ENCODE measurements at regions not wholly inside any gene's neighbourhood (a gene's known extent, or its start where the extent isn't known, plus 50 kb on each side); places are given as distances from the start of the nearest gene placed in this dataset.

DNA sequence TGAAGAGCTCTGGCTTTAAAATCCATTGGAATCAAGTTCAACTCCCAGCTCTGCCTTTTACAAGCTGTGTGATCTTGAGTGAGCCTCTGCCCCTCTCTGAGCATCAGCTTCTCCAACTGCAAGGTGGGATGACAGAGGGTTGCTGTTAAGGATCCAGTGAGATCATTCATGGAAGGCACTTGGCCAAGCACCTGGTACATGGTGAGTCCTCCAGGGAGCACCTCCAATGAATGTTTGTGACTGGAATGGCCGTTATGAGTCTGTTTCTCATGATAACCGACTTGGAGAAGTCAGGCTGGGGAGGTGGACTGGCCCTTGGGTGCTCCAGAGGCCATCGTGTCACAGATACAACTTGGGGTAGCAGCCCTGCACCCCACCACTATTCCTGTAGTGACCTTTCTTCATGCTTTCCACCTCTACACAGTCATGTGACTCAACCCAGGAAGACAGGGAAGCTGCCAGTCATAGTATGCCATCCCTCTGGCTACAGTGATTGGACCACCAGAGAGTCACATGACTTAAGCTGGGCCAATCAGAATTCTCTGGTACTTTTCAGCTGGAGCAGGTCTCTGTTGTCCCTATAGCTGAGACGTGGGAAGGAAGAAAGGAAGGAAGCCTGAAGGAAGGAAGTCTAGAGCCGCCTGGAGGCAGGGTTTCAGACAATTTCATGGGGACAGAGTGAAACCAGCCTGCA lies 146.5 kb upstream of the MYL2 start:
- peak; percentile 90 for TF ChIP-seq USF2 (CRISPR knock-in tag; IDR thresholded peaks at IDR 0.05)
- peak; percentile 95 for TF ChIP-seq NFYB (CRISPR knock-in tag; conservative IDR thresholded peaks at IDR 0.05; ENCODE audit: low read depth)
- TF ChIP-seq, protein P1, sequence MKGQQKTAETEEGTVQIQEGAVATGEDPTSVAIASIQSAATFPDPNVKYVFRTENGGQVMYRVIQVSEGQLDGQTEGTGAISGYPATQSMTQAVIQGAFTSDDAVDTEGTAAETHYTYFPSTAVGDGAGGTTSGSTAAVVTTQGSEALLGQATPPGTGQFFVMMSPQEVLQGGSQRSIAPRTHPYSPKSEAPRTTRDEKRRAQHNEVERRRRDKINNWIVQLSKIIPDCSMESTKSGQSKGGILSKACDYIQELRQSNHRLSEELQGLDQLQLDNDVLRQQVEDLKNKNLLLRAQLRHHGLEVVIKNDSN (CRISPR knock-in tag; IDR thresholded peaks at IDR 0.05), result peak; percentile 83
- TF ChIP-seq HMGA2 (CRISPR knock-in tag; IDR thresholded peaks at IDR 0.05), result no peak
- TF ChIP-seq ZNF263 (CRISPR knock-in tag; IDR thresholded peaks at IDR 0.05; ENCODE audit: low read depth), result peak; percentile 75
- peaks cover 23% of the 10 kb centered on the region for H3K4me1 Mint-ChIP-seq
- no peaks in the 10 kb centered on the region for H3K9me3 Mint-ChIP-seq
- no peaks in the 10 kb centered on the region for H3K36me3 Mint-ChIP-seq
- DNase-seq (ENCODE audit: low spot score) (no peak), ATAC-seq (peak; percentile 81)
- CTCF ChIA-PET, result no interaction called here
- 0 out of 2 replicates have a peak overlapping the region, but pooled peaks have one; percentile 4 for H3K27ac Mint-ChIP-seq
- POLR2A ChIA-PET, result no interaction called here
- H3K27me3 Mint-ChIP-seq (ENCODE audit: low read depth), result no peaks in the 10 kb centered on the region
- no peak overlapping the region for H3K4me3 Mint-ChIP-seq

DNA sequence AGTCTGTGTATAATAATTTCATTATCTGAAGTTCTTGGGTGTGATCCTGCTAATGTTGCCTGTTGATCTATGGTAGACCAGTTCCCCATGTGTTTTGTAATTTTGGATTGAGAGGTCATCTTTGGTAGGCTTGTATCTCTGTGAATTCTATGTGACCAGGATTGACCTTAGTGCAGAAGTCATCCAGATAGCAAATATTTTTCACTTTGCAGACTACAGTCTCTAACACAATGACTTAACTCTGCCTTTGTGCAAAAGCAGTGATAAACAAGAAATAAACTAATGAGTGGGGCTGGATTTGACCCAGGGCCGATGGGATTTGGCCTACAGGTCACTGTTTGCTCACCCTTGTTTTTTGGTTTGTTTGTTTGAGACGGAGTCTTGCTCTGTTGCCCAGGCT lies 144.6 kb upstream of the MYL2 start:
- DNase-seq (ENCODE audit: low spot score) (no peak), ATAC-seq (no peak)
- no peak for TF ChIP-seq FOXK1 (CRISPR knock-in tag; IDR thresholded peaks at IDR 0.05)
- no peak for TF ChIP-seq ZNF317 (CRISPR knock-in tag; IDR thresholded peaks at IDR 0.05; ENCODE audit: borderline replicate concordance, low read depth)
- TF ChIP-seq, protein P1 (CRISPR knock-in tag; IDR thresholded peaks at IDR 0.05), result no peak
- TF ChIP-seq TP53 (CRISPR knock-in tag; IDR thresholded peaks at IDR 0.05), result no peak
- CTCF ChIA-PET, result interaction anchor here (1.5 kb wide), 1 partner anchor 34 kb away, joined by 4 read pairs; no protein-coding TSS in a partner anchor
- peaks cover 37% of the 10 kb centered on the region for H3K4me1 Mint-ChIP-seq
- no peak overlapping the region for H3K27ac Mint-ChIP-seq
- H3K4me3 Mint-ChIP-seq, result no peak overlapping the region
- POLR2A ChIA-PET, result no interaction called here
- no peaks in the 10 kb centered on the region for H3K9me3 Mint-ChIP-seq
- no peaks in the 10 kb centered on the region for H3K36me3 Mint-ChIP-seq
- H3K27me3 Mint-ChIP-seq (ENCODE audit: low read depth), result no peaks in the 10 kb centered on the region

DNA sequence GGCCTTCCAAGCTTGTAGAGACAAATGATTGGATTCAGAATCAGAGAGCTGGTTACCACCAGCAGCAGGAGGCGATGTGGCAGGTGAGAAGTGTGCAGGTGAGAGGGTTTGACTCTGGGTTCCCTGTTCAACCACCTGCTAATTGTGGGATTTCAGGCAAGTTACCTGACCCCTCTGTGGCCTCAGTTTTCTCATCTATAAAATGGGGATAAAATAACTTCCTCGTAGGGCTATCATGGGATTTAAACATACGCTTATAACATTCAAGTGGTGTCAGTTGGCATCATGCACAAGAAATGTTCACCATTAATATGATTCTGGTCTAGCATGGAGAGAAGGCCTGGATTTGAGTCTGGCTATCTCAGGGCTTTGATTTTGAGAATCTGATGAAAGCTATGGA lies 143.8 kb upstream of the MYL2 start:
- Mint-ChIP-seq H3K4me1 (peaks cover 37% of the 10 kb centered on the region), H3K9me3 (no peaks in the 10 kb centered on the region), H3K27me3 (ENCODE audit: low read depth) (no peaks in the 10 kb centered on the region), H3K4me3 (no peak overlapping the region), H3K27ac (no peak overlapping the region), H3K36me3 (no peaks in the 10 kb centered on the region)
- CTCF ChIA-PET, result interaction anchor here (1.5 kb wide), 1 partner anchor 35 kb away, joined by 4 read pairs; no protein-coding TSS in a partner anchor
- ATAC-seq, result no peak
- DNase-seq (ENCODE audit: low spot score), result no peak
- POLR2A ChIA-PET, result no interaction called here
- TF ChIP-seq GTF2I (CRISPR knock-in tag; conservative IDR thresholded peaks at IDR 0.05) (0 out of 2 replicates have a peak, but pooled peaks have one; percentile 11), RELA (CRISPR knock-in tag; IDR thresholded peaks at IDR 0.05; ENCODE audit: borderline replicate concordance) (no peak)

GRCh38 chr12:111063295-111064026 lies 143.1 kb upstream of the MYL2 start:
- ATAC-seq (no peak), DNase-seq (ENCODE audit: low spot score) (no peak)
- no peaks in the 10 kb centered on the region for H3K27me3 Mint-ChIP-seq (ENCODE audit: low read depth)
- H3K9me3 Mint-ChIP-seq, result no peaks in the 10 kb centered on the region
- peaks cover 37% of the 10 kb centered on the region for H3K4me1 Mint-ChIP-seq
- H3K27ac Mint-ChIP-seq, result no peak overlapping the region
- POLR2A ChIA-PET, result no interaction called here
- H3K4me3 Mint-ChIP-seq, result no peak overlapping the region
- CTCF ChIA-PET, result interaction anchor here (1.5 kb wide), 1 partner anchor 35 kb away, joined by 4 read pairs; no protein-coding TSS in a partner anchor
- TF ChIP-seq, protein P2, sequence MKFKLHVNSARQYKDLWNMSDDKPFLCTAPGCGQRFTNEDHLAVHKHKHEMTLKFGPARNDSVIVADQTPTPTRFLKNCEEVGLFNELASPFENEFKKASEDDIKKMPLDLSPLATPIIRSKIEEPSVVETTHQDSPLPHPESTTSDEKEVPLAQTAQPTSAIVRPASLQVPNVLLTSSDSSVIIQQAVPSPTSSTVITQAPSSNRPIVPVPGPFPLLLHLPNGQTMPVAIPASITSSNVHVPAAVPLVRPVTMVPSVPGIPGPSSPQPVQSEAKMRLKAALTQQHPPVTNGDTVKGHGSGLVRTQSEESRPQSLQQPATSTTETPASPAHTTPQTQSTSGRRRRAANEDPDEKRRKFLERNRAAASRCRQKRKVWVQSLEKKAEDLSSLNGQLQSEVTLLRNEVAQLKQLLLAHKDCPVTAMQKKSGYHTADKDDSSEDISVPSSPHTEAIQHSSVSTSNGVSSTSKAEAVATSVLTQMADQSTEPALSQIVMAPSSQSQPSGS (CRISPR knock-in tag; IDR thresholded peaks at IDR 0.05; ENCODE audit: borderline replicate concordance, low read depth), result no peak
- TF ChIP-seq ZNF423 (CRISPR knock-in tag; IDR thresholded peaks at IDR 0.05), result no peak
- TF ChIP-seq NR1H2 (CRISPR knock-in tag; IDR thresholded peaks at IDR 0.05), result no peak
- TF ChIP-seq ZNF512 (CRISPR knock-in tag; IDR thresholded peaks at IDR 0.05; ENCODE audit: borderline replicate concordance), result no peak
- TF ChIP-seq SMAD4 (CRISPR knock-in tag; IDR thresholded peaks at IDR 0.05), result no peak
- no peak for TF ChIP-seq ZNF138 (CRISPR knock-in tag; conservative IDR thresholded peaks at IDR 0.05)
- no peak for TF ChIP-seq NR2C2 (CRISPR knock-in tag; IDR thresholded peaks at IDR 0.05)
- no peaks in the 10 kb centered on the region for H3K36me3 Mint-ChIP-seq
